Stomach (tissue), 8 donors: ENCODE measurements at regions not wholly inside any gene's neighbourhood (a gene's known extent, or its start where the extent isn't known, plus 50 kb on each side); places are given as distances from the start of the nearest gene placed in this dataset.

Experiments
- DNase-seq, 2 donors: peaks; one replicate each; pipeline versions ENCODE4 v3.0.0 to v3.0.0-alpha.2; 2013 to 2019
- H3K27ac ChIP-seq, 5 donors: fragments of 200-600 bp in 4 of 5; sonication (generic) in 4 of 5; one replicate each; pipeline ENCODE4 v1.5.1; 2013 to 2019; ENCODE audit warnings: mild to moderate bottlenecking in 1 of 5, moderate library complexity in 1 of 5
- H3K27me3 ChIP-seq, 3 donors: fragments of 200-600 bp; sonication (generic); one replicate each; pipeline ENCODE4 v1.5.1; 2017 to 2019; ENCODE audit warnings: mixed run types in 1 of 3
- H3K36me3 ChIP-seq, 4 donors: fragments of 200-600 bp; sonication (generic); 1 replicate in 3 of 4; 2 replicates in 1 of 4; pipeline ENCODE4 v1.5.1; 2016 to 2019
- H3K4me1 ChIP-seq, 4 donors: fragments of 200-600 bp; sonication (generic); one replicate each; pipeline ENCODE4 v1.5.1; 2016 to 2019
- H3K4me3 ChIP-seq, 4 donors: fragments of 200-600 bp; sonication (generic) in 3 of 4; one replicate each; pipeline ENCODE4 v1.5.1; 2016 to 2019; ENCODE audit warnings: mild to moderate bottlenecking in 1 of 4
- H3K9me3 ChIP-seq, 4 donors: fragments of 200-600 bp; sonication (generic); one replicate each; pipeline ENCODE4 v1.5.1; 2016 to 2019
- CTCF ChIP-seq, 7 experiments: fragments of 450-650 bp in 4 of 7; fragments of 200-600 bp in 3 of 7; sonication (generic) in 3 of 7; IDR thresholded peaks; one replicate each; pipeline ENCODE4 v1.5.1; 2016 to 2019; ENCODE audit warnings: antibody characterized with exemption in 7 of 7, control low read depth in 2 of 7, mild to moderate bottlenecking in 1 of 7
- EP300 ChIP-seq: sonication (generic); formaldehyde crosslinking; IDR thresholded peaks from one replicate; pipeline ENCODE4 v1.6.1; 2017; ENCODE audit warnings: antibody characterized with exemption
- POLR2A ChIP-seq, 4 donors: fragments of 450-650 bp; IDR thresholded peaks; one replicate each; pipeline ENCODE4 v1.6.1; 2016; ENCODE audit warnings: antibody characterized with exemption in 4 of 4, control low read depth in 2 of 4, mild to moderate bottlenecking in 1 of 4, moderate library complexity in 1 of 4
- POLR2AphosphoS5 ChIP-seq, 3 donors: sonication (generic); formaldehyde crosslinking; IDR thresholded peaks; one replicate each; pipeline ENCODE4 v1.6.1; 2016; ENCODE audit warnings: antibody characterized with exemption in 3 of 3
- WGBS, 5 donors: extraction: QIAGEN DNeasy Blood & Tissue Kit in 3 of 5; methylation state at CpG; one replicate each; pipeline versions ENCODE4 v1.1.5 to v1.1.7; 2013 to 2018; 5-methylcytosine and 5-hydroxymethylcytosine counted together
- intact Hi-C: fragments of 100-400 bp; cut with DNase I; formaldehyde crosslinking; loops from one replicate; pipeline ENCODE4 v1.15.1; 2023; ENCODE audit warnings: low total_unique reads
- donor health status: healthy with polysubstance abuse.
- donor health status: Bipolar disorder and iron deficiency.
- donor health status: healthy.

- Histone ChIP-seq H3K9me3 (no peaks in the 10 kb centered on the region), H3K27ac (no peak overlapping the region), H3K27me3 (no peaks in the 10 kb centered on the region), H3K4me1 (no peaks in the 10 kb centered on the region), H3K4me3 (no peak overlapping the region), H3K36me3 (no peaks in the 10 kb centered on the region)
- WGBS, 5 donors, result 93 to 100% (median 97%) methylated on average over 1 of the region's 1 CpG
- intact Hi-C loops, result no loop called here
- no peak for DNase-seq
- TF ChIP-seq CTCF (IDR thresholded peaks at IDR 0.05), result no peak
- no peak for TF ChIP-seq EP300
- TF ChIP-seq POLR2A (IDR thresholded peaks at IDR 0.05), result no peak
- no peak for TF ChIP-seq POLR2AphosphoS5 (IDR thresholded peaks at IDR 0.05)
These were observed 410.8 kb downstream of the DMAC1 start for GRCh38 chr9:7388755-7389154.

- Histone ChIP-seq H3K27me3 (no peaks in the 10 kb centered on the region), H3K36me3 (no peaks in the 10 kb centered on the region), H3K4me1 (no peaks in the 10 kb centered on the region), H3K9me3 (no peaks in the 10 kb centered on the region), H3K4me3 (no peak overlapping the region), H3K27ac (no peak overlapping the region)
- peak in 1 of 2 donors; percentile 65 for DNase-seq
- intact Hi-C loops, result no loop called here
- TF ChIP-seq POLR2A (IDR thresholded peaks at IDR 0.05) (no peak), EP300 (no peak), CTCF (IDR thresholded peaks at IDR 0.05) (no peak), POLR2AphosphoS5 (IDR thresholded peaks at IDR 0.05) (no peak)
- WGBS, 5 donors, result 41 to 87% (median 60%) methylated on average over 5 of the region's 5 CpGs
These were observed 411.7 kb downstream of the DMAC1 start for GRCh38 chr9:7387840-7388239.

- no peaks in the 10 kb centered on the region for H3K36me3 ChIP-seq
- WGBS, 5 donors, result 84 to 93% (median 90%) methylated on average over 3 of the region's 3 CpGs
- TF ChIP-seq POLR2AphosphoS5 (IDR thresholded peaks at IDR 0.05) (no peak), EP300 (no peak), POLR2A (IDR thresholded peaks at IDR 0.05) (no peak), CTCF (IDR thresholded peaks at IDR 0.05) (no peak)
- H3K9me3 ChIP-seq, result no peaks in the 10 kb centered on the region
- no peak for DNase-seq
- no peaks in the 10 kb centered on the region for H3K4me1 ChIP-seq
- intact Hi-C loops, result no loop called here
- H3K4me3 ChIP-seq, result no peak overlapping the region
- H3K27ac ChIP-seq, result no peak overlapping the region
- no peaks in the 10 kb centered on the region for H3K27me3 ChIP-seq
These were observed 417.3 kb downstream of the DMAC1 start for GRCh38 chr9:7382304-7382703.

- Histone ChIP-seq H3K4me1 (peaks cover 0 to 4% (median 0%) of the 10 kb centered on the region in 4 donors), H3K27me3 (no peaks in the 10 kb centered on the region), H3K36me3 (no peaks in the 10 kb centered on the region), H3K9me3 (no peaks in the 10 kb centered on the region), H3K27ac (no peak overlapping the region), H3K4me3 (no peak overlapping the region)
- WGBS, 5 donors, result 79 to 91% (median 86%) methylated on average over 2 of the region's 2 CpGs
- DNase-seq, result no peak
- TF ChIP-seq POLR2AphosphoS5 (IDR thresholded peaks at IDR 0.05) (no peak), EP300 (no peak), CTCF (IDR thresholded peaks at IDR 0.05) (no peak), POLR2A (IDR thresholded peaks at IDR 0.05) (no peak)
- intact Hi-C loops, result no loop called here
These were observed 422.1 kb downstream of the DMAC1 start for GRCh38 chr9:7377489-7377888.
